ENCODE measurements at regions not wholly inside any gene's neighbourhood (a gene's known extent, or its start where the extent isn't known, plus 50 kb on each side); places are given as distances from the start of the nearest gene placed in this dataset.

DNA sequence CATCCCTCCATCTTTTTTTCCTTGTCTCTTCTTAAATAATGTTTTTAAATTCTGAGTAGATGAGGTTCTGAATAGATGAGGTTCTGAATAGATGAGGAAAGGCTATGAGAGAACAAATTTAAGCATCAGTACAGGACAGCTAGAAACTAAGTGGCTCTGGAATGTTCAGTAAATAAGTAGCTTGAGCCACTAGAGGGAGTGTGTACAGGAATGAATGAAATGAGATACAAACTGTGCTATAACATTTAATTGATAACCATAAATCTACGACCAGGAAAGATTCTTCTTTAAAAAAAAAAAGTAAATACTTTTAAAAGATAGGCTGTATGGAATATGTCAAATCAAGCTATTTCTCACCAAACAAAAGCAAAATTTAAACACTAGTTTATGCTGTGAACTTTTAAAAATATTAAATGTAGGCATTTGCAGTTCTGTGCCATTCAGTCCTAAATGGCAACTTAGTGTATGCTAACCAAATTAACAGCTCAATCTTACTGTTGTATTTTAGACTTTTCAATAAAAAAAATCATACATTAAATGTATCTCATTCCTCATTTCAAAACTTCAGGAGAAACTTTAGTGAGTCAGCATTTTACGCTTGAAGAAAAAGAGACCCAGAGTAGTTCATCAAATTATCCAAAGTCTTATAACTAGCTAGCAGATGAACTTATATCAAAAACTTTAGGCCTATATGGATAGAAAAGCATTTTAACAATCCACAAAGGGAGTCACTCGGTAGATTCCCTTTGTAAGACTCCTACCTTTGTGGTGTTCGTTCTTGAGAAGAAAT is 70.4 kb upstream of the SNX2 start:
- Histone ChIP-seq H3K9ac (ENCODE audit: low read length) (no peak overlapping the region), H3F3A (ENCODE audit: insufficient read depth, low read length) (no peaks in the 10 kb centered on the region), H3K27ac (ENCODE audit: low read length) (no peak overlapping the region), H4K20me1 (ENCODE audit: insufficient read depth, low read length) (no peaks in the 10 kb centered on the region), H3K4me1 (ENCODE audit: low read length) (no peaks in the 10 kb centered on the region), H3K4me2 (ENCODE audit: low read depth, low read length) (no peak overlapping the region), H3K9me3 (replicated peaks; ENCODE audit: insufficient read depth, low read length) (no peaks in the 10 kb centered on the region), H3K4me3 (ENCODE audit: low read length) (no peak overlapping the region), H3K27me3 (replicated peaks; ENCODE audit: insufficient read depth, low read length) (no peaks in the 10 kb centered on the region), H3K79me2 (ENCODE audit: low read length) (no peaks in the 10 kb centered on the region), H2AFZ (ENCODE audit: low read length) (no peak overlapping the region), H3K9me2 (replicated peaks; ENCODE audit: insufficient read depth, low read length) (no peaks in the 10 kb centered on the region), H3K36me3 (replicated peaks; ENCODE audit: insufficient read depth, low read length) (no peaks in the 10 kb centered on the region)
- TF ChIP-seq CTCF (IDR thresholded peaks at IDR 0.05; ENCODE audit: low read length): peak; percentile 54
- TF ChIP-seq EZH2phosphoT487 (IDR thresholded peaks at IDR 0.05; ENCODE audit: low read length): no peak
- peak; percentile 55 for DNase-seq

- no peaks in the 10 kb centered on the region for H3K9me2 ChIP-seq (replicated peaks; ENCODE audit: insufficient read depth, low read length)
- no peaks in the 10 kb centered on the region for H3K79me2 ChIP-seq (ENCODE audit: low read length)
- no peaks in the 10 kb centered on the region for H3K27me3 ChIP-seq (replicated peaks; ENCODE audit: insufficient read depth, low read length)
- no peaks in the 10 kb centered on the region for H4K20me1 ChIP-seq (ENCODE audit: insufficient read depth, low read length)
- H3K4me3 ChIP-seq (ENCODE audit: low read length): no peak overlapping the region
- no peak overlapping the region for H3K4me2 ChIP-seq (ENCODE audit: low read depth, low read length)
- H3K36me3 ChIP-seq (replicated peaks; ENCODE audit: insufficient read depth, low read length): no peaks in the 10 kb centered on the region
- H3F3A ChIP-seq (ENCODE audit: insufficient read depth, low read length): no peaks in the 10 kb centered on the region
- no peak overlapping the region for H3K27ac ChIP-seq (ENCODE audit: low read length)
- no peak overlapping the region for H3K9ac ChIP-seq (ENCODE audit: low read length)
- TF ChIP-seq CTCF (IDR thresholded peaks at IDR 0.05; ENCODE audit: low read length) (no peak), EZH2 (optimal IDR thresholded peaks at IDR 0.05; ENCODE audit: low read depth, low read length) (no peak), EZH2phosphoT487 (IDR thresholded peaks at IDR 0.05; ENCODE audit: low read length) (no peak)
- no peaks in the 10 kb centered on the region for H3K9me3 ChIP-seq (replicated peaks; ENCODE audit: insufficient read depth, low read length)
- DNase-seq: no peak
- H3K4me1 ChIP-seq (ENCODE audit: low read length): no peaks in the 10 kb centered on the region
- no peak overlapping the region for H2AFZ ChIP-seq (ENCODE audit: low read length)
Measured at GRCh38 chr5:122705851-122706250, 69.0 kb upstream of the SNX2 start.

DNA sequence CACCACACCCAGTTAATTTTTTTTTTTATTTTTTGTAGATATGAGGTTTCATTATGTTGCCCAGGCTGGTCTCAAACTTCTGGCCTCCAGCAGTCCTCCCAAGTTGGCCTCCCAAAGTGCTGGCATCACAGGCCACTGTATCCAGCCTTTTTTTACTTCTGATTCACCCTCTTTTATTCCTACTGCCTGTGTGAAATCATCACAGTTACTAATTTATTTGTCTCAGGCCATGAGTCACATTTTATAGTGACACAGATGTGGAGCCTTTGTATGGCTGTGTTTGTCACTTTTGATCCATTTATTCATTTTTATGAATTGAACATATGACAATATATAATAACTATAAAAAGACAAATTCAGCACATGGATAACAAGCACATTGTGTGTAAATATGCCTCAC is 67.1 kb upstream of the SNX2 start:
- no peak overlapping the region for H3K4me2 ChIP-seq (ENCODE audit: low read depth, low read length)
- no peaks in the 10 kb centered on the region for H3K4me1 ChIP-seq (ENCODE audit: low read length)
- no peaks in the 10 kb centered on the region for H3K36me3 ChIP-seq (replicated peaks; ENCODE audit: insufficient read depth, low read length)
- no peaks in the 10 kb centered on the region for H3K27me3 ChIP-seq (replicated peaks; ENCODE audit: insufficient read depth, low read length)
- H3K9me2 ChIP-seq (replicated peaks; ENCODE audit: insufficient read depth, low read length): no peaks in the 10 kb centered on the region
- no peak overlapping the region for H2AFZ ChIP-seq (ENCODE audit: low read length)
- DNase-seq: no peak
- TF ChIP-seq EZH2phosphoT487 (IDR thresholded peaks at IDR 0.05; ENCODE audit: low read length) (no peak), EZH2 (optimal IDR thresholded peaks at IDR 0.05; ENCODE audit: low read depth, low read length) (no peak), CTCF (IDR thresholded peaks at IDR 0.05; ENCODE audit: low read length) (no peak)
- no peaks in the 10 kb centered on the region for H4K20me1 ChIP-seq (ENCODE audit: insufficient read depth, low read length)
- H3K9me3 ChIP-seq (replicated peaks; ENCODE audit: insufficient read depth, low read length): no peaks in the 10 kb centered on the region
- no peaks in the 10 kb centered on the region for H3F3A ChIP-seq (ENCODE audit: insufficient read depth, low read length)
- H3K9ac ChIP-seq (ENCODE audit: low read length): no peak overlapping the region
- no peak overlapping the region for H3K27ac ChIP-seq (ENCODE audit: low read length)
- H3K4me3 ChIP-seq (ENCODE audit: low read length): no peak overlapping the region
- H3K79me2 ChIP-seq (ENCODE audit: low read length): no peaks in the 10 kb centered on the region

Data from MM.1S (cell line).